H1 (cell line): ENCODE measurements at regions not wholly inside any gene's neighbourhood (a gene's known extent, or its start where the extent isn't known, plus 50 kb on each side); places are given as distances from the start of the nearest gene placed in this dataset.

ENCODE experiments used
- CTCF ChIA-PET: fragments of 300-600 bp; sonication (Branson Sonifier 250); formaldehyde crosslinking; loops from one replicate; lab custom pipeline; 2021; ENCODE audit not compliant: partially characterized antibody; lab: Charles Lee
- POLR2A ChIA-PET: fragments of 300-600 bp; sonication (Branson Sonifier 250); formaldehyde crosslinking; loops from one replicate; lab custom pipeline; 2021; ENCODE audit warnings: inconsistent platforms; ENCODE audit not compliant: partially characterized antibody; lab: Charles Lee
- DNase-seq, 2 experiments: peaks; one replicate each; pipeline versions ENCODE4 v3.0.0 to v3.0.0-alpha.2; 2010 to 2022; ENCODE audit warnings: low spot score in 2 of 2, low read depth in 1 of 2, mixed read lengths in 1 of 2
- FAIRE-seq: peaks from 2 replicates; lab custom pipeline; 2011; peaks lifted over from hg19 to GRCh38; lab: Jason Lieb, UNC
- H2AFZ ChIP-seq: 2 replicates; pipeline ENCODE4 v1.8.1; 2012; ENCODE audit warnings: low read length, inconsistent platforms
- H2AK5ac ChIP-seq: 2 replicates; pipeline ENCODE4 v1.6.1; 2013; ENCODE audit warnings: low read depth, low read length
- H2BK120ac ChIP-seq: replicated peaks from 2 replicates; pipeline ENCODE3; 2013; ENCODE audit warnings: low read depth, low read length, inconsistent platforms
- H2BK12ac ChIP-seq: 2 replicates; pipeline ENCODE4 v1.6.1; 2013; ENCODE audit warnings: low read depth, low read length
- H2BK15ac ChIP-seq: 2 replicates; pipeline ENCODE4 v1.6.1; 2013; ENCODE audit warnings: low read length
- H2BK20ac ChIP-seq: 2 replicates; pipeline ENCODE4 v1.6.1; 2013; ENCODE audit warnings: low read length
- H2BK5ac ChIP-seq: 2 replicates; pipeline ENCODE4 v1.6.1; 2013; ENCODE audit warnings: low read depth, low read length
- H3K14ac ChIP-seq: 2 replicates; pipeline ENCODE4 v1.6.1; 2013; ENCODE audit warnings: inconsistent platforms; ENCODE audit not compliant: insufficient read length
- H3K18ac ChIP-seq: 2 replicates; pipeline ENCODE4 v1.6.1; 2013; ENCODE audit warnings: low read length; ENCODE audit errors: extremely low read depth
- H3K23ac ChIP-seq: 2 replicates; pipeline ENCODE4 v1.6.1; 2013; ENCODE audit warnings: inconsistent platforms; ENCODE audit not compliant: insufficient read length
- H3K23me2 ChIP-seq: 2 replicates; pipeline ENCODE4 v1.6.1; 2013; ENCODE audit warnings: low read depth, low read length
- H3K27ac ChIP-seq: 2 replicates; pipeline ENCODE4 v1.6.1; 2011; ENCODE audit warnings: low read depth, low read length, inconsistent platforms
- H3K27me3 ChIP-seq, 4 experiments: replicated peaks in 1 of 4; 1 replicate in 1 of 4; 2 replicates in 3 of 4; pipeline versions ENCODE4 v1.6.1 to v1.8.1; 2011 to 2013; ENCODE audit warnings: low read length in 3 of 4, mild to moderate bottlenecking in 3 of 4, inconsistent platforms in 2 of 4, mixed read lengths in 2 of 4, moderate library complexity in 1 of 4; ENCODE audit not compliant: control insufficient read depth in 3 of 4, insufficient read depth in 3 of 4; ENCODE audit errors: extremely low read depth in 1 of 4
- H3K36me3 ChIP-seq, 4 experiments: 2 replicates each; pipeline versions ENCODE4 v1.6.1 to v1.8.1; 2011 to 2013; ENCODE audit warnings: mild to moderate bottlenecking in 4 of 4, low read length in 3 of 4, moderate library complexity in 2 of 4, control low read depth in 1 of 4, inconsistent platforms in 1 of 4; ENCODE audit not compliant: insufficient read depth in 4 of 4, control insufficient read depth in 2 of 4
- H3K4ac ChIP-seq: replicated peaks from 2 replicates; pipeline ENCODE3; 2013; ENCODE audit warnings: low read length, low read depth, mixed read lengths, inconsistent platforms; ENCODE audit not compliant: insufficient read length
- H3K4me1 ChIP-seq, 4 experiments: replicated peaks in 1 of 4; 1 replicate in 1 of 4; 2 replicates in 3 of 4; pipeline versions ENCODE4 v1.6.1 to v1.8.1; 2011 to 2013; ENCODE audit warnings: low read length in 3 of 4, inconsistent platforms in 2 of 4, mixed read lengths in 1 of 4; ENCODE audit not compliant: insufficient read depth in 4 of 4, control insufficient read depth in 3 of 4
- H3K4me2 ChIP-seq, 2 experiments: 2 replicates each; pipeline versions ENCODE4 v1.6.1 to v1.8.1; 2011 to 2013; ENCODE audit warnings: low read depth in 2 of 2, low read length in 2 of 2, control low read depth in 1 of 2, inconsistent platforms in 1 of 2, mild to moderate bottlenecking in 1 of 2; ENCODE audit not compliant: insufficient read depth in 1 of 2
- H3K4me3 ChIP-seq, 4 experiments: fragments of 200-600, 300-600 bp in 1 of 4; sonication (generic), shearing (Covaris generic), sonication (Bioruptor Twin) in 1 of 4; 2 replicates each; pipeline versions ENCODE4 v1.5.1 to v1.8.1; 2011 to 2016; ENCODE audit warnings: low read length in 4 of 4, low read depth in 3 of 4, control low read depth in 2 of 4, inconsistent platforms in 2 of 4, mild to moderate bottlenecking in 2 of 4, mixed read lengths in 1 of 4, moderate library complexity in 1 of 4; ENCODE audit not compliant: insufficient read depth in 2 of 4; ENCODE audit errors: extremely low read depth in 1 of 4
- H3K56ac ChIP-seq: replicated peaks from 2 replicates; pipeline ENCODE3; 2013; ENCODE audit warnings: low read depth, mild to moderate bottlenecking, mixed read lengths, low read length, inconsistent platforms; ENCODE audit not compliant: insufficient read length
- H3K79me1 ChIP-seq: 2 replicates; pipeline ENCODE4 v1.6.1; 2013; ENCODE audit warnings: low read depth, low read length, control low read depth
- H3K79me2 ChIP-seq, 2 experiments: 2 replicates each; pipeline versions ENCODE4 v1.6.1 to v1.8.1; 2012 to 2013; ENCODE audit warnings: low read length in 2 of 2, mild to moderate bottlenecking in 2 of 2, inconsistent platforms in 1 of 2; ENCODE audit not compliant: insufficient read depth in 2 of 2, control insufficient read depth in 1 of 2
- H3K9ac ChIP-seq, 4 experiments: replicated peaks in 1 of 4; 1 replicate in 1 of 4; 2 replicates in 3 of 4; pipeline versions ENCODE4 v1.6.1 to v1.8.1; 2011 to 2013; ENCODE audit warnings: low read depth in 3 of 4, low read length in 3 of 4, control low read depth in 2 of 4, mild to moderate bottlenecking in 2 of 4, moderate library complexity in 2 of 4, inconsistent platforms in 1 of 4; ENCODE audit errors: extremely low read depth in 1 of 4
- H3K9me3 ChIP-seq, 2 experiments: 2 replicates each; pipeline versions ENCODE4 v1.6.1 to v1.8.1; 2012 to 2013; ENCODE audit warnings: mild to moderate bottlenecking in 2 of 2, moderate library complexity in 2 of 2, control low read depth in 1 of 2, inconsistent platforms in 1 of 2, low read depth in 1 of 2, low read length in 1 of 2, mixed read lengths in 1 of 2; ENCODE audit not compliant: insufficient read depth in 2 of 2
- H4K20me1 ChIP-seq, 2 experiments: replicated peaks in 1 of 2; 2 replicates each; pipeline versions ENCODE3 to v1.8.1; 2011 to 2013; ENCODE audit warnings: inconsistent platforms in 2 of 2, low read length in 2 of 2, mild to moderate bottlenecking in 1 of 2; ENCODE audit not compliant: insufficient read depth in 2 of 2, control insufficient read depth in 1 of 2
- H4K5ac ChIP-seq: 2 replicates; pipeline ENCODE4 v1.6.1; 2013; ENCODE audit warnings: low read length, low read depth, mixed read lengths, inconsistent platforms; ENCODE audit not compliant: insufficient read length
- H4K8ac ChIP-seq: 2 replicates; pipeline ENCODE4 v1.8.0; 2013; ENCODE audit warnings: mild to moderate bottlenecking, moderate library complexity, low read length, inconsistent platforms; ENCODE audit not compliant: insufficient read depth; ENCODE audit errors: extremely low read depth
- H4K91ac ChIP-seq: replicated peaks from 2 replicates; pipeline ENCODE3; 2013; ENCODE audit warnings: low read length, mixed read lengths, inconsistent platforms; ENCODE audit not compliant: insufficient read length
- CHD2 ChIP-seq: IDR thresholded peaks from 2 replicates; pipeline ENCODE4 v1.6.1; 2012; ENCODE audit warnings: low read length, improper control_type of control experiment
- KDM4A ChIP-seq: IDR thresholded peaks from one replicate; pipeline ENCODE4 v1.7.1; 2012; ENCODE audit warnings: low read depth, mild to moderate bottlenecking, moderate library complexity, low read length, inconsistent platforms; ENCODE audit not compliant: severe bottlenecking
- RNF2 ChIP-seq: fragments of 200-900, 300-1000 bp; sonication (generic); IDR thresholded peaks from 2 replicates; pipeline ENCODE4 v1.7.1; 2016; ENCODE audit warnings: borderline replicate concordance, low read depth, mild to moderate bottlenecking, antibody characterized with exemption, low read length; ENCODE audit not compliant: poor library complexity, severe bottlenecking; ENCODE audit errors: missing control alignments
- WGBS, 2 experiments: shearing (Covaris generic) in 1 of 2; methylation state at CpG; one replicate each; pipeline versions ENCODE4 v1.1.6 to v1.1.7; 2013 to 2015; ENCODE audit warnings: low lambda C conversion rate in 2 of 2, mixed read lengths in 2 of 2, inconsistent platforms in 1 of 2, low coverage in 1 of 2, missing lambda C conversion rate in 1 of 2; ENCODE audit not compliant: insufficient replicate concordance in 2 of 2, insufficient coverage in 1 of 2, insufficient read length in 1 of 2; ENCODE audit errors: extremely low coverage in 1 of 2, missing lambda C conversion rate in 1 of 2; 5-methylcytosine and 5-hydroxymethylcytosine counted together

GRCh38 chr12:112574896-112575558 is 156.3 kb downstream of the PTPN11 start:
- Histone ChIP-seq H2AK5ac (no peak overlapping the region), H3K4me2 (peak overlapping the region; percentile 70 to 95), H4K20me1 (peaks cover 0 to 7% of the 10 kb centered on the region in 2 experiments), H3K9ac (no peak overlapping the region), H2BK5ac (no peak overlapping the region), H2BK120ac (no peak overlapping the region), H3K14ac (no peak overlapping the region), H2BK15ac (no peak overlapping the region), H4K8ac (no peak overlapping the region; the same call in 1 of the 2 replicates), H3K23ac (no peak overlapping the region), H2BK20ac (no peak overlapping the region), H3K27me3 (peaks cover 22 to 52% (median 47%) of the 10 kb centered on the region in 4 experiments), H3K27ac (no peak overlapping the region), H3K4ac (no peak overlapping the region), H3K4me1 (peaks cover 2 to 12% (median 8%) of the 10 kb centered on the region in 4 experiments), H3K79me1 (no peaks in the 10 kb centered on the region), H3K36me3 (no peaks in the 10 kb centered on the region), H3K18ac (no peak overlapping the region), H3K4me3 (peak overlapping the region; percentile 23 to 69 (median 38); a peak in 7 of 8 replicates), H2BK12ac (no peak overlapping the region), H2AFZ (no peak overlapping the region), H3K23me2 (peaks cover 8% of the 10 kb centered on the region; the same call in 1 of the 2 replicates), H3K56ac (no peak overlapping the region), H4K5ac (no peak overlapping the region), H3K79me2 (no peaks in the 10 kb centered on the region), H4K91ac (no peak overlapping the region), H3K9me3 (no peaks in the 10 kb centered on the region)
- DNase-seq: peak in 1 of 2 experiments; percentile 53
- 4% methylated on average over 15 of the region's 42 CpGs; no CpG with 5 or more reads in 1 of the 2 experiments for WGBS, 2 experiments
- CTCF ChIA-PET: interaction anchor here (0.6 to 1.0 kb wide), 3 partner anchors 11 to 691 kb away, joined by 3 to 5 read pairs (median 3); no protein-coding TSS in a partner anchor
- FAIRE-seq: no peak
- POLR2A ChIA-PET: interaction anchor here (0.7 to 1.3 kb wide), 3 partner anchors 10 to 42 kb away, joined by 3 to 4 read pairs (median 3); no protein-coding TSS in a partner anchor
- TF ChIP-seq RNF2 (no peak), KDM4A (peak; percentile 49), CHD2 (no peak)
